ENCODE measurements at regions not wholly inside any gene's neighbourhood (a gene's known extent, or its start where the extent isn't known, plus 50 kb on each side); places are given as distances from the start of the nearest gene placed in this dataset.

GRCh38 chr5:165576678-165577275 is 2071.4 kb downstream of the MAT2B start:
- Histone ChIP-seq H3K9ac (ENCODE audit: insufficient read length) (no peak overlapping the region), H3K4me3 (no peak overlapping the region), H3K9me3 (ENCODE audit: low read depth, low read length) (no peaks in the 10 kb centered on the region), H3K27ac (no peak overlapping the region), H3K36me3 (ENCODE audit: insufficient read depth, low read length) (no peaks in the 10 kb centered on the region)
- TF ChIP-seq EZH2 (IDR thresholded peaks at IDR 0.05): no peak
- DNase-seq (ENCODE audit: low read depth, low spot score): no peak

- no peak for DNase-seq (ENCODE audit: low read depth, low spot score)
- H3K9me3 ChIP-seq (ENCODE audit: low read depth, low read length): no peaks in the 10 kb centered on the region
- TF ChIP-seq POLR2AphosphoS5 (IDR thresholded peaks at IDR 0.05; ENCODE audit: borderline replicate concordance, low read depth, low read length): no peak
- TF ChIP-seq EZH2 (IDR thresholded peaks at IDR 0.05): no peak
- no peak for TF ChIP-seq FOXP2 (optimal IDR thresholded peaks at IDR 0.05; ENCODE audit: control extremely low read depth, extremely low read length, insufficient read depth)
- H3K27ac ChIP-seq: no peak overlapping the region
- no peak overlapping the region for H3K4me3 ChIP-seq
- H3K9ac ChIP-seq (ENCODE audit: insufficient read length): no peak overlapping the region
- no peaks in the 10 kb centered on the region for H3K36me3 ChIP-seq (ENCODE audit: insufficient read depth, low read length)
Observed at GRCh38 chr5:165579911-165580310, 2074.5 kb downstream of the MAT2B start.

GRCh38 chr5:165594693-165595092 is 2089.3 kb downstream of the MAT2B start:
- no peak overlapping the region for H3K4me3 ChIP-seq
- H3K9ac ChIP-seq (ENCODE audit: insufficient read length): no peak overlapping the region
- no peak overlapping the region for H3K27ac ChIP-seq
- TF ChIP-seq POLR2AphosphoS5 (IDR thresholded peaks at IDR 0.05; ENCODE audit: borderline replicate concordance, low read depth, low read length): no peak
- no peak for TF ChIP-seq FOXP2 (optimal IDR thresholded peaks at IDR 0.05; ENCODE audit: control extremely low read depth, extremely low read length, insufficient read depth)
- no peak for TF ChIP-seq EZH2 (IDR thresholded peaks at IDR 0.05)
- no peaks in the 10 kb centered on the region for H3K9me3 ChIP-seq (ENCODE audit: low read depth, low read length)
- no peak for DNase-seq (ENCODE audit: low read depth, low spot score)
- no peaks in the 10 kb centered on the region for H3K36me3 ChIP-seq (ENCODE audit: insufficient read depth, low read length)

- TF ChIP-seq POLR2AphosphoS5 (IDR thresholded peaks at IDR 0.05; ENCODE audit: borderline replicate concordance, low read depth, low read length) (no peak), EZH2 (IDR thresholded peaks at IDR 0.05) (no peak), FOXP2 (optimal IDR thresholded peaks at IDR 0.05; ENCODE audit: control extremely low read depth, extremely low read length, insufficient read depth) (no peak)
- no peak overlapping the region for H3K4me3 ChIP-seq
- DNase-seq (ENCODE audit: low read depth, low spot score): no peak
Observed at GRCh38 chr5:165602529-165602928, 2097.1 kb downstream of the MAT2B start.

GRCh38 chr5:165607026-165607425 is 2101.6 kb downstream of the MAT2B start:
- DNase-seq (ENCODE audit: low read depth, low spot score): no peak
- H3K9ac ChIP-seq (ENCODE audit: insufficient read length): no peak overlapping the region
- H3K9me3 ChIP-seq (ENCODE audit: low read depth, low read length): no peaks in the 10 kb centered on the region
- H3K27ac ChIP-seq: no peak overlapping the region
- H3K36me3 ChIP-seq (ENCODE audit: insufficient read depth, low read length): no peaks in the 10 kb centered on the region
- no peak overlapping the region for H3K4me3 ChIP-seq
- TF ChIP-seq FOXP2 (optimal IDR thresholded peaks at IDR 0.05; ENCODE audit: control extremely low read depth, extremely low read length, insufficient read depth) (no peak), EZH2 (IDR thresholded peaks at IDR 0.05) (no peak), POLR2AphosphoS5 (IDR thresholded peaks at IDR 0.05; ENCODE audit: borderline replicate concordance, low read depth, low read length) (no peak)

More at GRCh38 chr5:165602529-165602928, 2097.1 kb downstream of the MAT2B start:
- no peak overlapping the region for H3K27ac ChIP-seq
- H3K9me3 ChIP-seq (ENCODE audit: low read depth, low read length): no peaks in the 10 kb centered on the region
- H3K9ac ChIP-seq (ENCODE audit: insufficient read length): no peak overlapping the region
- no peaks in the 10 kb centered on the region for H3K36me3 ChIP-seq (ENCODE audit: insufficient read depth, low read length)

GRCh38 chr5:165609871-165610270 is 2104.5 kb downstream of the MAT2B start:
- Histone ChIP-seq H3K27ac (no peak overlapping the region), H3K4me3 (no peak overlapping the region), H3K36me3 (ENCODE audit: insufficient read depth, low read length) (no peaks in the 10 kb centered on the region), H3K9ac (ENCODE audit: insufficient read length) (no peak overlapping the region), H3K9me3 (ENCODE audit: low read depth, low read length) (no peaks in the 10 kb centered on the region)
- no peak for DNase-seq (ENCODE audit: low read depth, low spot score)
- no peak for TF ChIP-seq FOXP2 (optimal IDR thresholded peaks at IDR 0.05; ENCODE audit: control extremely low read depth, extremely low read length, insufficient read depth)
- no peak for TF ChIP-seq EZH2 (IDR thresholded peaks at IDR 0.05)

GRCh38 chr5:165616490-165617405 is 2111.3 kb downstream of the MAT2B start:
- H3K9ac ChIP-seq (ENCODE audit: insufficient read length): no peak overlapping the region
- DNase-seq (ENCODE audit: low read depth, low spot score): no peak
- no peaks in the 10 kb centered on the region for H3K9me3 ChIP-seq (ENCODE audit: low read depth, low read length)
- TF ChIP-seq POLR2AphosphoS5 (IDR thresholded peaks at IDR 0.05; ENCODE audit: borderline replicate concordance, low read depth, low read length): no peak
- no peak for TF ChIP-seq EZH2 (IDR thresholded peaks at IDR 0.05)
- TF ChIP-seq FOXP2 (optimal IDR thresholded peaks at IDR 0.05; ENCODE audit: control extremely low read depth, extremely low read length, insufficient read depth): no peak
- no peak overlapping the region for H3K27ac ChIP-seq
- H3K4me3 ChIP-seq: no peak overlapping the region
- H3K36me3 ChIP-seq (ENCODE audit: insufficient read depth, low read length): no peaks in the 10 kb centered on the region

- Histone ChIP-seq H3K27ac (no peak overlapping the region), H3K9ac (ENCODE audit: insufficient read length) (no peak overlapping the region), H3K4me3 (no peak overlapping the region), H3K9me3 (ENCODE audit: low read depth, low read length) (no peaks in the 10 kb centered on the region), H3K36me3 (ENCODE audit: insufficient read depth, low read length) (no peaks in the 10 kb centered on the region)
- TF ChIP-seq FOXP2 (optimal IDR thresholded peaks at IDR 0.05; ENCODE audit: control extremely low read depth, extremely low read length, insufficient read depth) (no peak), POLR2AphosphoS5 (IDR thresholded peaks at IDR 0.05; ENCODE audit: borderline replicate concordance, low read depth, low read length) (no peak), EZH2 (IDR thresholded peaks at IDR 0.05) (no peak)
- no peak for DNase-seq (ENCODE audit: low read depth, low spot score)
Observed at GRCh38 chr5:165617491-165617890, 2112.1 kb downstream of the MAT2B start.
